IMR-90 (cell line): ENCODE measurements at regions not wholly inside any gene's neighbourhood (a gene's known extent, or its start where the extent isn't known, plus 50 kb on each side); places are given as distances from the start of the nearest gene placed in this dataset.

Source experiments
- MAZ ChIP-seq: IDR thresholded peaks from 2 replicates; pipeline ENCODE4 v1.6.1; 2012; ENCODE audit warnings: low read depth, mild to moderate bottlenecking, low read length, improper control_type of control experiment, moderate library complexity, borderline replicate concordance
- TF ChIP-seq, protein P1 (sequence below): conservative IDR thresholded peaks from 2 replicates; pipeline ENCODE4 v1.5.1; 2012; ENCODE audit warnings: mild to moderate bottlenecking, low read depth, low read length, improper control_type of control experiment

DNA sequence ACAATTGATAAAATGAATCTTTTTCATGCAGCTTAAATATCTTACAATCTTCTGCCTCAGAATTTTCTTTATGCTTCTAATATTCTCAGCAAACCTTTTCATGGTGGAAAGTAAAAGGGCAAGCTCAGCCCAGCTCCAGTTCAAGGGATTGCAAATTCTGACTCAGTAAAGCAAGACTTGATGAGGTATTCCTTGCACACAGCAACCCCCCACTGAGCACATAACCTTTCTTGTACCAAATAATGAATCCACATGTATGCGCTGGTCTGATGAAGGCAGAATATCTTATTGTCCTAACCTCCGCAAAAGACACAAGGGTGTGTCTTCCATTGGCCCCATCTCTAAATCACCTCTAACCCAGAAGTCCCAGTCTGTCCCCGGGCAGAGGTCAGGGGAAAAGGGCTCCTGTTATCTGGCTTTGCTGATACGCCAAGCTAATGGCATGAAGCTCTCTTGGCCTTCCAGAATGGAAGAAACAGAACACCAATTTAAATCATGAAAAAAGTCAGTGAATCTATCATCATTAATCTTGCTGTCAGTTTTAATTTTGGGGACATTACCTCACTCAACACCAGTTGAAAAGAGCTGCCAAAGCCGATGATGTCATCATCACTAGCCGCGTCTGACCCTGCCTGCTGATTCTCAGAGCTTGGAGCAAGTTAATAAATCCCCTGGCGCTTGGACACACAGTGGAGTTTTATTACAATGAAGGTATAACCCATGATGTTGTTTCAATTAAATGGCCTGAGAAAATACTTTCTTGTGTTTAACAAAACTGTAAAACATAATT, 592.5 kb upstream of the CLINT1 start:
- TF ChIP-seq, protein P1, sequence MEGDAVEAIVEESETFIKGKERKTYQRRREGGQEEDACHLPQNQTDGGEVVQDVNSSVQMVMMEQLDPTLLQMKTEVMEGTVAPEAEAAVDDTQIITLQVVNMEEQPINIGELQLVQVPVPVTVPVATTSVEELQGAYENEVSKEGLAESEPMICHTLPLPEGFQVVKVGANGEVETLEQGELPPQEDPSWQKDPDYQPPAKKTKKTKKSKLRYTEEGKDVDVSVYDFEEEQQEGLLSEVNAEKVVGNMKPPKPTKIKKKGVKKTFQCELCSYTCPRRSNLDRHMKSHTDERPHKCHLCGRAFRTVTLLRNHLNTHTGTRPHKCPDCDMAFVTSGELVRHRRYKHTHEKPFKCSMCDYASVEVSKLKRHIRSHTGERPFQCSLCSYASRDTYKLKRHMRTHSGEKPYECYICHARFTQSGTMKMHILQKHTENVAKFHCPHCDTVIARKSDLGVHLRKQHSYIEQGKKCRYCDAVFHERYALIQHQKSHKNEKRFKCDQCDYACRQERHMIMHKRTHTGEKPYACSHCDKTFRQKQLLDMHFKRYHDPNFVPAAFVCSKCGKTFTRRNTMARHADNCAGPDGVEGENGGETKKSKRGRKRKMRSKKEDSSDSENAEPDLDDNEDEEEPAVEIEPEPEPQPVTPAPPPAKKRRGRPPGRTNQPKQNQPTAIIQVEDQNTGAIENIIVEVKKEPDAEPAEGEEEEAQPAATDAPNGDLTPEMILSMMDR, result no peak
- TF ChIP-seq MAZ, result no peak
